ENCODE measurements at regions not wholly inside any gene's neighbourhood (a gene's known extent, or its start where the extent isn't known, plus 50 kb on each side); places are given as distances from the start of the nearest gene placed in this dataset.

- WGBS, 2 donors, result 65 to 86% methylated on average over 2 of the region's 2 CpGs
- Histone ChIP-seq H3K27me3 (ENCODE audit: control insufficient read depth in 3 of 3, insufficient read depth in 3 of 3, low read length in 2 of 3) (no peaks in the 10 kb centered on the region), H3K4me3 (no peak overlapping the region), H3K27ac (ENCODE audit: low read depth in 1 of 2, low read length in 1 of 2) (no peak overlapping the region), H3K4me1 (ENCODE audit: control insufficient read depth in 5 of 5, insufficient read depth in 5 of 5, low read length in 5 of 5) (no peaks in the 10 kb centered on the region), H3K36me3 (ENCODE audit: control insufficient read depth in 4 of 4, insufficient read depth in 4 of 4, low read length in 4 of 4) (no peaks in the 10 kb centered on the region), H3K9me3 (ENCODE audit: control insufficient read depth in 4 of 4, insufficient read depth in 3 of 4, low read length in 3 of 4) (no peaks in the 10 kb centered on the region), H3K9ac (ENCODE audit: insufficient read depth in 1 of 2, low read length in 2 of 2) (no peak overlapping the region)
- no peak for TF ChIP-seq CTCF (IDR thresholded peaks at IDR 0.05; ENCODE audit: control extremely low read depth, extremely low read depth)
- no peak for DNase-seq
- ATAC-seq (ENCODE audit: insufficient read depth, low FRiP score), result no peak
Measured at GRCh38 chr7:125412890-125413665, 483.5 kb upstream of the POT1 start.

- Histone ChIP-seq H3K4me1 (ENCODE audit: control insufficient read depth in 5 of 5, insufficient read depth in 5 of 5, low read length in 5 of 5) (no peaks in the 10 kb centered on the region), H3K36me3 (ENCODE audit: control insufficient read depth in 4 of 4, insufficient read depth in 4 of 4, low read length in 4 of 4) (no peaks in the 10 kb centered on the region), H3K27ac (ENCODE audit: low read depth in 1 of 2, low read length in 1 of 2) (no peak overlapping the region), H3K9me3 (ENCODE audit: control insufficient read depth in 4 of 4, insufficient read depth in 3 of 4, low read length in 3 of 4) (peaks cover 0 to 2% (median 0%) of the 10 kb centered on the region in 4 donors), H3K27me3 (ENCODE audit: control insufficient read depth in 3 of 3, insufficient read depth in 3 of 3, low read length in 2 of 3) (no peaks in the 10 kb centered on the region), H3K9ac (ENCODE audit: insufficient read depth in 1 of 2, low read length in 2 of 2) (no peak overlapping the region), H3K4me3 (no peak overlapping the region)
- DNase-seq, result no peak
- no peak for TF ChIP-seq CTCF (IDR thresholded peaks at IDR 0.05; ENCODE audit: control extremely low read depth, extremely low read depth)
- ATAC-seq (ENCODE audit: insufficient read depth, low FRiP score), result no peak
Measured at GRCh38 chr7:125409921-125410320, 480.3 kb upstream of the POT1 start.

GRCh38 chr7:125406111-125406510, 476.5 kb upstream of the POT1 start:
- no peak overlapping the region for H3K9ac ChIP-seq (ENCODE audit: insufficient read depth in 1 of 2, low read length in 2 of 2)

More at GRCh38 chr7:125406111-125406510, 476.5 kb upstream of the POT1 start:
- Histone ChIP-seq H3K27ac (ENCODE audit: low read depth in 1 of 2, low read length in 1 of 2) (no peak overlapping the region), H3K27me3 (ENCODE audit: control insufficient read depth in 3 of 3, insufficient read depth in 3 of 3, low read length in 2 of 3) (no peaks in the 10 kb centered on the region), H3K36me3 (ENCODE audit: control insufficient read depth in 4 of 4, insufficient read depth in 4 of 4, low read length in 4 of 4) (no peaks in the 10 kb centered on the region), H3K4me1 (ENCODE audit: control insufficient read depth in 5 of 5, insufficient read depth in 5 of 5, low read length in 5 of 5) (no peaks in the 10 kb centered on the region), H3K9me3 (ENCODE audit: control insufficient read depth in 4 of 4, insufficient read depth in 3 of 4, low read length in 3 of 4) (peaks cover 0 to 2% (median 0%) of the 10 kb centered on the region in 4 donors), H3K4me3 (no peak overlapping the region)
- TF ChIP-seq CTCF (IDR thresholded peaks at IDR 0.05; ENCODE audit: control extremely low read depth, extremely low read depth), result no peak
- DNase-seq (no peak), ATAC-seq (ENCODE audit: insufficient read depth, low FRiP score) (no peak)
- 63 to 79% methylated on average over 1 of the region's 1 CpG for WGBS, 2 donors

Data from lung (tissue), 11 donors.